ENCODE measurements at regions not wholly inside any gene's neighbourhood (a gene's known extent, or its start where the extent isn't known, plus 50 kb on each side); places are given as distances from the start of the nearest gene placed in this dataset.

DNA sequence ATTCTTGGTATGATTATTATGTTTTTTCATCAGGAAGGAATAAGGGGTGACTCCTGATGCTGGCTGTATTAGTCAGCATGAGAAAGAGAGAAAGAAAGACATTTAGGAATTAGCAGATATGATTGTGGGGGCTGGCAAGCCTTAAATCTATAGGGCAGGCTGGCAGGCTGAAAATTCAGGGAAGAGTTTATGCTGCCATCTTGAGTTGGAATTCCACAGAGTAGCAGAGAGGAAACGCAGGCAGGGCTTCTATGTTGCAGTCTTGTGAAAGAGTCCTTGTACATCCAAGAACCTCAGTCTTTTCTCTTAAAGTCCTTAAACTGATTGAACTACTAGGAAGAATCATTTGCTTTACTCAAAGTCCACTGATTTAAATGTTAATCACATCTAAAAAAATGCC lies 262.7 kb upstream of the SLC10A2 start:
- no peaks in the 10 kb centered on the region for H3K9me3 ChIP-seq
- no peak overlapping the region for H3K4me3 ChIP-seq
- no peak for DNase-seq
- peaks cover 0 to 5% of the 10 kb centered on the region in 2 donors for H3K27me3 ChIP-seq
- TF ChIP-seq, protein P1, sequence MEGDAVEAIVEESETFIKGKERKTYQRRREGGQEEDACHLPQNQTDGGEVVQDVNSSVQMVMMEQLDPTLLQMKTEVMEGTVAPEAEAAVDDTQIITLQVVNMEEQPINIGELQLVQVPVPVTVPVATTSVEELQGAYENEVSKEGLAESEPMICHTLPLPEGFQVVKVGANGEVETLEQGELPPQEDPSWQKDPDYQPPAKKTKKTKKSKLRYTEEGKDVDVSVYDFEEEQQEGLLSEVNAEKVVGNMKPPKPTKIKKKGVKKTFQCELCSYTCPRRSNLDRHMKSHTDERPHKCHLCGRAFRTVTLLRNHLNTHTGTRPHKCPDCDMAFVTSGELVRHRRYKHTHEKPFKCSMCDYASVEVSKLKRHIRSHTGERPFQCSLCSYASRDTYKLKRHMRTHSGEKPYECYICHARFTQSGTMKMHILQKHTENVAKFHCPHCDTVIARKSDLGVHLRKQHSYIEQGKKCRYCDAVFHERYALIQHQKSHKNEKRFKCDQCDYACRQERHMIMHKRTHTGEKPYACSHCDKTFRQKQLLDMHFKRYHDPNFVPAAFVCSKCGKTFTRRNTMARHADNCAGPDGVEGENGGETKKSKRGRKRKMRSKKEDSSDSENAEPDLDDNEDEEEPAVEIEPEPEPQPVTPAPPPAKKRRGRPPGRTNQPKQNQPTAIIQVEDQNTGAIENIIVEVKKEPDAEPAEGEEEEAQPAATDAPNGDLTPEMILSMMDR (IDR thresholded peaks at IDR 0.05): no peak
- TF ChIP-seq POLR2A (IDR thresholded peaks at IDR 0.05): no peak
- no peaks in the 10 kb centered on the region for H3K4me1 ChIP-seq
- H3K27ac ChIP-seq: no peak overlapping the region
- no peaks in the 10 kb centered on the region for H3K36me3 ChIP-seq
- intact Hi-C loops (cut with DNase I; ENCODE audit: low total_unique reads): no loop called here

DNA sequence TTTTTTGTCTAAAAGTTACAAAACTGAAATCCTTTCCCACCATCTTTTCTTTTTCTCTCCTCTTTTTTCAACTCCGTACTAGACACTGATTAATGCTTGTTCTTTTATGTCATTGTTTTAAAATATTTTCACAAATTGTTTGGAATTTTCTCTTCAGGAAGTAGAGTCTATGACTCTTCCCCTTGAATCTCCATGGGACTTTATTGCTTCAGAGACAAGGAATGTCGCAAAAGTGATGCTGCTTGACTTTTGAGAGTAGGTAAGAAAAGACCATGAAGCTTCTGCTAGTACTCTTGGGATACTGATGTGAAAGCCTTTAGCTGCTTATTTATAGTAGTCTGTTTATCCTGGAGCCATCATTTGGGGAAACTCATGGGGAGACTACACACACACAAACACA lies 260.1 kb upstream of the SLC10A2 start:
- Histone ChIP-seq H3K9me3 (no peaks in the 10 kb centered on the region), H3K27me3 (peaks cover 0 to 5% of the 10 kb centered on the region in 2 donors), H3K27ac (no peak overlapping the region), H3K4me1 (no peaks in the 10 kb centered on the region), H3K4me3 (no peak overlapping the region), H3K36me3 (no peaks in the 10 kb centered on the region)
- intact Hi-C loops (cut with DNase I; ENCODE audit: low total_unique reads): no loop called here
- no peak for TF ChIP-seq POLR2A (IDR thresholded peaks at IDR 0.05)
- TF ChIP-seq, protein P1 (IDR thresholded peaks at IDR 0.05): no peak
- DNase-seq: no peak

DNA sequence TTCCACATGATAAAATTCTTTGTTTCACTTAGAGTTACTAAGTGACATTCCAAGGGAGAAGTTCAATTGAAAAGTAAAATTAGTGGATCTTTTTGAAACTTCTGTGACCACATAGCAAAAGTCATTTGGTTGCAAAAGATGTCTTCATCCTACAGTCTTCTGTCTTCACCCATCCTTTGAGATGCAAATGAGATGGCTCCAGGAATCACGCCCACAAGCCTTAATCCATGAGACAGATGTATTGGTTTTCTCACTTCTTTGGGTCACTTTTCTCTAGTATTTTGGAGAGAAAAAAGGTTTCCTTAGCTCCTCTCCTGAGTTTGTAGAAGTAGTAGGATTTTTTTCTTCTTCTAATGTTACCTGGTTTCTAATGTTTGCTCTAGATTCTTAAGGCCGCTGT lies 259.5 kb upstream of the SLC10A2 start:
- Histone ChIP-seq H3K36me3 (no peaks in the 10 kb centered on the region), H3K9me3 (no peaks in the 10 kb centered on the region), H3K27ac (no peak overlapping the region), H3K4me1 (no peaks in the 10 kb centered on the region), H3K4me3 (no peak overlapping the region), H3K27me3 (peaks cover 0 to 5% of the 10 kb centered on the region in 2 donors)
- TF ChIP-seq, protein P1 (IDR thresholded peaks at IDR 0.05): no peak
- TF ChIP-seq POLR2A (IDR thresholded peaks at IDR 0.05): no peak
- DNase-seq: no peak
- intact Hi-C loops (cut with DNase I; ENCODE audit: low total_unique reads): no loop called here

DNA sequence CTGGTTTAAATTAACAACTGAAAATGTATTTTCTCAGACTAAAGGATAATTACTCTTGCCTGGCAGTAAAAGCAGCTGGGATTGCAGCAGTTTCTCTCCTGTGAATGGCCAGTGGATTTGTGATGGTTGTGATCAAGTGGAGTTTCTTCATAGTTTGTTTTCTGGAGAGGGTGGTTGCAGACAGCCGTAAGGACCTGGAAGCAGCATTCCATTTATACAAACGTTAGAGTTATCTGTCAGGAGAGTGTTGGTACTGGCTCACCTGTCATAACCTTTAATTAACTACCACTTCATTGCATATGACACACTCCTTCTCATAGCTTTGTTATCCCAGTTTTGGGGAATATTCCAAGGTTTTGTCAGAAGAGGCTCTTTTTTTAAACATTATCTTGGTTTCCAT lies 258.4 kb upstream of the SLC10A2 start:
- H3K36me3 ChIP-seq: no peaks in the 10 kb centered on the region
- no peaks in the 10 kb centered on the region for H3K4me1 ChIP-seq
- DNase-seq: no peak
- H3K27ac ChIP-seq: no peak overlapping the region
- TF ChIP-seq, protein P1 (IDR thresholded peaks at IDR 0.05): no peak
- no peak for TF ChIP-seq POLR2A (IDR thresholded peaks at IDR 0.05)
- intact Hi-C loops (cut with DNase I; ENCODE audit: low total_unique reads): no loop called here
- H3K9me3 ChIP-seq: no peaks in the 10 kb centered on the region
- H3K4me3 ChIP-seq: no peak overlapping the region
- peaks cover 0 to 5% of the 10 kb centered on the region in 2 donors for H3K27me3 ChIP-seq

DNA sequence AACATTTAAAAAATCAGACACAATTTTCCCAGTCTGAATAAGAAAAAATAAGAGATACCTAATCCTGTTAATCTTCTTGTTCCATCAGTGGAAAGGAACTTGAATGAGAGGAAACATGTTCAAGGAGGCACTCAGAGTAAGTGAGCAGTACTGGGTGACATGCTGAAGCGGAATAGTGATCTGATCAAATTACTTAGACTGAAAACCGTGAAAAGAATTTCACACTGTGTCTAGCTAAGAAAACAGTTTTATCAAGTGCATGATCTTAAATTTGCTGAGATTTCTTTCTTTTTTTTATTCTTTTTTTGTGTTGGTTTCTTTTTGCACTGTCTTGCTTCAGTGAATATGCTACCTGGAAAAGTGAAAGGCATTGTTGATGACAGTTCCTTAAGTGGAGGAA lies 249.5 kb upstream of the SLC10A2 start:
- no peaks in the 10 kb centered on the region for H3K27me3 ChIP-seq
- no peak for DNase-seq
- H3K4me1 ChIP-seq: no peaks in the 10 kb centered on the region
- H3K27ac ChIP-seq: no peak overlapping the region
- TF ChIP-seq, protein P1 (IDR thresholded peaks at IDR 0.05): no peak
- TF ChIP-seq POLR2A (IDR thresholded peaks at IDR 0.05): no peak
- no peaks in the 10 kb centered on the region for H3K36me3 ChIP-seq
- H3K9me3 ChIP-seq: no peaks in the 10 kb centered on the region
- intact Hi-C loops (cut with DNase I; ENCODE audit: low total_unique reads): no loop called here
- no peak overlapping the region for H3K4me3 ChIP-seq
